Nephron progenitor cell (in vitro differentiated cells): ENCODE measurements at regions not wholly inside any gene's neighbourhood (a gene's known extent, or its start where the extent isn't known, plus 50 kb on each side); places are given as distances from the start of the nearest gene placed in this dataset.

Experiments used
- DNase-seq: peaks from one replicate; pipeline ENCODE4 v3.0.0; 2021
- H3K27ac Mint-ChIP-seq: 2 replicates; pipeline ENCODE4 v1.8.0; 2021; ENCODE audit warnings: mild to moderate bottlenecking, moderate library complexity, mixed read lengths
- H3K27me3 Mint-ChIP-seq: 2 replicates; pipeline ENCODE4 v1.8.0; 2021; ENCODE audit warnings: mild to moderate bottlenecking, low read depth, mixed read lengths; ENCODE audit not compliant: poor library complexity
- H3K36me3 Mint-ChIP-seq: 2 replicates; pipeline ENCODE4 v1.8.0; 2021; ENCODE audit warnings: low read depth, mixed read lengths
- H3K4me1 Mint-ChIP-seq: 2 replicates; pipeline ENCODE4 v1.8.0; 2021; ENCODE audit warnings: mixed read lengths
- H3K4me3 Mint-ChIP-seq: 2 replicates; pipeline ENCODE4 v1.8.0; 2021; ENCODE audit warnings: mild to moderate bottlenecking, moderate library complexity, mixed read lengths
- H3K9me3 Mint-ChIP-seq: 2 replicates; pipeline ENCODE4 v1.8.0; 2021; ENCODE audit warnings: mild to moderate bottlenecking, moderate library complexity, mixed read lengths
- TF ChIP-seq, protein P1 (sequence below): fragments of 200-600 bp; sonication (generic); IDR thresholded peaks from 2 replicates; pipeline ENCODE4 v1.5.0; 2021; ENCODE audit warnings: antibody characterized with exemption

GRCh38 chr16:60200161-60200560 lies 1466.0 kb upstream of the GOT2 start:
- DNase-seq, result no peak

DNA sequence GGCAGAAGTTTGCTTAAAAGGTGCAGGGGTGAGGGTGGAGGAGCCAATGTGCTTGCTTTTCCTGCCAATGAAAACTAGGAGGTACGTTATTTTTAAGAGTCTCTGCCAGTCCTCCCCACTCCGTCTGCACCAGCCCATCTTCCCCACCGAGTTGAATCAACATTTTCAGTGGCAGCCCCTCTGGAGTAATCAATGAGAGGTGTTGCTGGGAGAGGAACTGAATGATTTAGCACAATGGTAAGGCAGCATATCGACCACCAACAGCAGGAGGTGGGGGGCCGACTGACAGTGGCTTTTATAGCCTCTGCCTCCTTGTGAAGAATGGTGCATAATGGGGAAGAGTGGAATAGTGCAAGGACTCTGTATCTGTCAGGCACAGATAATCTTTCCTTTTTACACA lies 1465.0 kb upstream of the GOT2 start:
- H3K36me3 Mint-ChIP-seq, result no peaks in the 10 kb centered on the region

More at GRCh38 chr16:60200161-60200560, 1466.0 kb upstream of the GOT2 start:
- H3K4me1 Mint-ChIP-seq, result peaks cover 19% of the 10 kb centered on the region
- TF ChIP-seq, protein P1, sequence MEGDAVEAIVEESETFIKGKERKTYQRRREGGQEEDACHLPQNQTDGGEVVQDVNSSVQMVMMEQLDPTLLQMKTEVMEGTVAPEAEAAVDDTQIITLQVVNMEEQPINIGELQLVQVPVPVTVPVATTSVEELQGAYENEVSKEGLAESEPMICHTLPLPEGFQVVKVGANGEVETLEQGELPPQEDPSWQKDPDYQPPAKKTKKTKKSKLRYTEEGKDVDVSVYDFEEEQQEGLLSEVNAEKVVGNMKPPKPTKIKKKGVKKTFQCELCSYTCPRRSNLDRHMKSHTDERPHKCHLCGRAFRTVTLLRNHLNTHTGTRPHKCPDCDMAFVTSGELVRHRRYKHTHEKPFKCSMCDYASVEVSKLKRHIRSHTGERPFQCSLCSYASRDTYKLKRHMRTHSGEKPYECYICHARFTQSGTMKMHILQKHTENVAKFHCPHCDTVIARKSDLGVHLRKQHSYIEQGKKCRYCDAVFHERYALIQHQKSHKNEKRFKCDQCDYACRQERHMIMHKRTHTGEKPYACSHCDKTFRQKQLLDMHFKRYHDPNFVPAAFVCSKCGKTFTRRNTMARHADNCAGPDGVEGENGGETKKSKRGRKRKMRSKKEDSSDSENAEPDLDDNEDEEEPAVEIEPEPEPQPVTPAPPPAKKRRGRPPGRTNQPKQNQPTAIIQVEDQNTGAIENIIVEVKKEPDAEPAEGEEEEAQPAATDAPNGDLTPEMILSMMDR, result no peak
- no peaks in the 10 kb centered on the region for H3K36me3 Mint-ChIP-seq
- no peak overlapping the region for H3K4me3 Mint-ChIP-seq
- H3K27ac Mint-ChIP-seq, result no peak overlapping the region
- peaks cover 8% of the 10 kb centered on the region for H3K27me3 Mint-ChIP-seq
- H3K9me3 Mint-ChIP-seq, result peaks cover 4% of the 10 kb centered on the region

DNA sequence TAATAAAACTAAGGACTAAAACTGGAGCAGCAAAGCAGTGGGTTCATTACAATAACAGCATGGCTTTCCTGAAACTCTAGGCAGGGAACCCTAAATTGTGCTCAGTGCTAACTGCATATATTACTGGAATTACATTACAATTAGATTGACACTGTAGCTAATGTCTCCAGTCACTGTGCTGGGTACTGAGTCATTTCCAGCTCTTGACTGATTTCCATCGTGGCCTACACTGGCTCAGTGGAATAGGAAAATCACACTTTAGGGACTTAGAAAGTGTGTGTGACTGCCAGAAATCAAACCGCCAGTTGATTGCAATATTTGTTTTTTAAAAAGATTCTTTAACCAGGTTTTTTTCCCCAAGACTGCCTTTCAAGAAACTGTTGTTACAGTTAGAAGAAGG lies 1447.4 kb upstream of the GOT2 start:
- Mint-ChIP-seq H3K4me1 (no peaks in the 10 kb centered on the region), H3K9me3 (no peaks in the 10 kb centered on the region), H3K36me3 (no peaks in the 10 kb centered on the region), H3K27ac (no peak overlapping the region), H3K27me3 (peaks cover 7% of the 10 kb centered on the region), H3K4me3 (no peak overlapping the region)
- TF ChIP-seq, protein P1, result no peak
- no peak for DNase-seq

More for the DNA sequence above, 1465.0 kb upstream of the GOT2 start:
- H3K4me1 Mint-ChIP-seq, result peaks cover 19% of the 10 kb centered on the region
- no peak overlapping the region for H3K27ac Mint-ChIP-seq
- peaks cover 12% of the 10 kb centered on the region for H3K9me3 Mint-ChIP-seq
- H3K4me3 Mint-ChIP-seq, result no peak overlapping the region
- no peak for DNase-seq
- TF ChIP-seq, protein P1, result no peak
- peaks cover 8% of the 10 kb centered on the region for H3K27me3 Mint-ChIP-seq

- Mint-ChIP-seq H3K9me3 (no peaks in the 10 kb centered on the region), H3K4me3 (no peak overlapping the region), H3K27me3 (peaks cover 7% of the 10 kb centered on the region), H3K27ac (no peak overlapping the region), H3K4me1 (no peaks in the 10 kb centered on the region), H3K36me3 (no peaks in the 10 kb centered on the region)
- TF ChIP-seq, protein P1, result no peak
- no peak for DNase-seq
Observed at GRCh38 chr16:60180609-60181008, 1446.5 kb upstream of the GOT2 start.

DNA sequence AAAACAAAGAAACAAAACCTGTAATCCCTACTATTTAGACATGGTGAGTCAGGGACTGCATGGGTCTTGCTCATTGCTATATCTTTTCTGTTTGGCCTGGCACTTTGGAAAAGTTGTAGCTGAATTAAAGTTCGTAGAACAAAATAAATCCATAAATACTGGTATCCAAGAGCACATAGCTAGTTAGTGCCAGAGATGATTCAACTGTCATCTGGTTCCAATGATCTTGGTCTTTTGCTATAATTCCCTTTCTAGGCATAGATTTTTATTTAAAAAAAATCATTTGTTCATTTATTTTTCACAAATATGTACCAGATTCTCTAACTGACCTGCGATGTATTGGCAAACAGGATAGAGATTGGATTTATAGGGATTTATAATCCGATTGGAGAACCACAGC lies 1436.1 kb upstream of the GOT2 start:
- DNase-seq, result no peak
- H3K27me3 Mint-ChIP-seq, result peaks cover 1% of the 10 kb centered on the region

GRCh38 chr16:60166111-60166510 lies 1432.0 kb upstream of the GOT2 start:
- Mint-ChIP-seq H3K4me1 (no peaks in the 10 kb centered on the region), H3K27me3 (no peaks in the 10 kb centered on the region)
- TF ChIP-seq, protein P1, result no peak

More for the DNA sequence above, 1436.1 kb upstream of the GOT2 start:
- no peaks in the 10 kb centered on the region for H3K36me3 Mint-ChIP-seq
- H3K27ac Mint-ChIP-seq, result no peak overlapping the region
- H3K9me3 Mint-ChIP-seq, result no peaks in the 10 kb centered on the region
- no peak overlapping the region for H3K4me3 Mint-ChIP-seq
- H3K4me1 Mint-ChIP-seq, result no peaks in the 10 kb centered on the region
- TF ChIP-seq, protein P1, result no peak

More at GRCh38 chr16:60166111-60166510, 1432.0 kb upstream of the GOT2 start:
- no peak for DNase-seq
- no peak overlapping the region for H3K4me3 Mint-ChIP-seq
- H3K36me3 Mint-ChIP-seq, result no peaks in the 10 kb centered on the region
- no peak overlapping the region for H3K27ac Mint-ChIP-seq
- no peaks in the 10 kb centered on the region for H3K9me3 Mint-ChIP-seq
